ENCODE measurements at regions not wholly inside any gene's neighbourhood (a gene's known extent, or its start where the extent isn't known, plus 50 kb on each side); places are given as distances from the start of the nearest gene placed in this dataset.

DNA sequence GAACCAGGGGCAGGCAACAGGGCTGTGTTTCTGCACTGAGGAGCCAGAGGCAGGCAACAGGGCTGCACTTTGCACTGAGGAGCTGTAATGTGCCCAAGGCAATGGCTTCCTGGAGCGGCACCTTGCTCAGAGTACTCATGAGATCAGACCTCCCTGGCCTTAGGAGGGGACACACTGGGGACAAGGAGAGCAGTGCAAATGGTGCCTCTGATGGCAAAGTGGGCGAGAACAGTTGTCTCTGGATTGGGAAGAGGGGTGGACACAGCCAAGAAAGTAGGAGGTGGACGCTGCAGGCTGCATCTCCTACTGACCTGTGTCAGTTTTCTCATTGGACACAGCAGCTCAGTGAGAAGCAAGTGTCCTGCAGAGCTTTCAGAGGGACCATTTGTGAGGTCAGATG, 1443.3 kb downstream of the TBC1D22A start:
- Histone ChIP-seq H3K4me1 (ENCODE audit: control insufficient read depth in 1 of 2, insufficient read depth in 2 of 2, low read length in 2 of 2) (no peaks in the 10 kb centered on the region), H3K4me2 (ENCODE audit: low read length) (no peak overlapping the region), H3K4me3 (replicated peaks in 1 of 2; ENCODE audit: low read depth in 1 of 2, low read length in 2 of 2) (no peak overlapping the region), H3K9me2 (ENCODE audit: insufficient read depth) (no peaks in the 10 kb centered on the region), H4K20me1 (ENCODE audit: insufficient read depth) (no peaks in the 10 kb centered on the region), H3K36me3 (ENCODE audit: control insufficient read depth in 1 of 2, insufficient read depth in 2 of 2, low read length in 2 of 2) (no peaks in the 10 kb centered on the region), H3K9me3 (ENCODE audit: control insufficient read depth in 1 of 2, insufficient read depth in 1 of 2, low read depth in 1 of 2, low read length in 2 of 2) (peaks cover 0 to 9% of the 10 kb centered on the region in 2 experiments; a peak in 1 of 4 replicates), H2AFZ (ENCODE audit: low read depth, low read length, poor library complexity, severe bottlenecking) (no peak overlapping the region), H3K9ac (ENCODE audit: low read length) (no peak overlapping the region), H3K27ac (ENCODE audit: low read depth, low read length) (no peak overlapping the region), H3K79me2 (ENCODE audit: insufficient read depth, low read length) (no peaks in the 10 kb centered on the region), H3K27me3 (ENCODE audit: insufficient read depth, low read length) (peaks cover 7% of the 10 kb centered on the region; the same call in 1 of the 2 replicates)
- POLR2A ChIA-PET, result no interaction called here
- BruUV-seq (replicated peaks), result no TSS peak
- TF ChIP-seq JUND (IDR thresholded peaks at IDR 0.05) (no peak), ZNF274 (IDR thresholded peaks at IDR 0.05; ENCODE audit: low read depth, low read length) (no peak), RAD21 (IDR thresholded peaks at IDR 0.05; ENCODE audit: low read depth) (no peak)
- CTCF ChIA-PET, result no interaction called here
- intact Hi-C loops (cut with micrococcal nuclease), result no loop called here
- DNase-seq (ENCODE audit: low read depth, low spot score) (no peak), ATAC-seq (no peak)
- RAD21 ChIA-PET (ENCODE audit: low non-redundant PET in 1 of 2, low total read pairs in 2 of 2, uncharacterized antibody in 2 of 2, unreplicated experiment in 2 of 2), result no interaction called here

DNA sequence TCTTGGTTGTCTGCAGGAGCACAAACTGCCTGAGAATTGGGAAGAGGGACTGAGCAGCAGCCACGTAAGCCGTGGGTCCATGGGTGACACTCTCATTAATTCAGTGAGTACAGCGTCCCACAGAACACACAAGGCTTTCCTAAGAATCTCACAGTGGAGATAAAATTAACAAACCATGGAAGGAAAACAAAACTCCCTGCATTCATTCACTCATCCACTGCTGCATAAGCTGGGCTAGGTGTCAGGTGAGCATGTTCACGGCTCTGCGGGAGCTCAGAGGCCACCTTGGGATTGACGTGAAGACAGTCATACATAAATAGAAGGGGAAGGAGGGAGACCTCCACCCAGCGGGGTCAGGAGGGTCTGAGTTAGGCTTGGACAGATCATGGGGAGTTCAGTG, 1442.7 kb downstream of the TBC1D22A start:
- Histone ChIP-seq H2AFZ (ENCODE audit: low read depth, low read length, poor library complexity, severe bottlenecking) (no peak overlapping the region), H3K9ac (ENCODE audit: low read length) (no peak overlapping the region), H3K4me2 (ENCODE audit: low read length) (no peak overlapping the region), H4K20me1 (ENCODE audit: insufficient read depth) (no peaks in the 10 kb centered on the region), H3K36me3 (ENCODE audit: control insufficient read depth in 1 of 2, insufficient read depth in 2 of 2, low read length in 2 of 2) (no peaks in the 10 kb centered on the region), H3K27ac (ENCODE audit: low read depth, low read length) (no peak overlapping the region), H3K79me2 (ENCODE audit: insufficient read depth, low read length) (no peaks in the 10 kb centered on the region), H3K9me2 (ENCODE audit: insufficient read depth) (no peaks in the 10 kb centered on the region), H3K4me3 (replicated peaks in 1 of 2; ENCODE audit: low read depth in 1 of 2, low read length in 2 of 2) (no peak overlapping the region), H3K9me3 (ENCODE audit: control insufficient read depth in 1 of 2, insufficient read depth in 1 of 2, low read depth in 1 of 2, low read length in 2 of 2) (peaks cover 0 to 7% of the 10 kb centered on the region in 2 experiments; a peak in 1 of 4 replicates), H3K27me3 (ENCODE audit: insufficient read depth, low read length) (peaks cover 7% of the 10 kb centered on the region), H3K4me1 (ENCODE audit: control insufficient read depth in 1 of 2, insufficient read depth in 2 of 2, low read length in 2 of 2) (no peaks in the 10 kb centered on the region)
- intact Hi-C loops (cut with micrococcal nuclease), result no loop called here
- ChIA-PET CTCF (no interaction called here), POLR2A (no interaction called here), RAD21 (ENCODE audit: low non-redundant PET in 1 of 2, low total read pairs in 2 of 2, uncharacterized antibody in 2 of 2, unreplicated experiment in 2 of 2) (no interaction called here)
- DNase-seq (ENCODE audit: low read depth, low spot score) (no peak), ATAC-seq (no peak)
- no TSS peak for BruUV-seq (replicated peaks)
- TF ChIP-seq EZH2phosphoT487 (IDR thresholded peaks at IDR 0.05; ENCODE audit: borderline replicate concordance) (no peak), TCF7L2 (IDR thresholded peaks at IDR 0.05; ENCODE audit: borderline replicate concordance, extremely low read depth, insufficient read depth, insufficient read length) (no peak), POLR2AphosphoS5 (IDR thresholded peaks at IDR 0.05; ENCODE audit: low read depth, low read length) (no peak)
